K562 (cell line): ENCODE measurements at regions not wholly inside any gene's neighbourhood (a gene's known extent, or its start where the extent isn't known, plus 50 kb on each side); places are given as distances from the start of the nearest gene placed in this dataset.

ENCODE experiments used
- MCM7 ChIP-seq, 2 experiments: fragments of 450-650 bp; IDR thresholded peaks; 2 replicates each; pipeline ENCODE4 v1.6.1; 2016 to 2018
- NUFIP1 ChIP-seq: fragments of 450-650 bp; IDR thresholded peaks from 2 replicates; pipeline ENCODE4 v1.6.1; 2018; ENCODE audit not compliant: partially characterized antibody
- PTTG1 ChIP-seq: fragments of 450-650 bp; IDR thresholded peaks from 2 replicates; pipeline ENCODE4 v1.6.1; 2016; ENCODE audit warnings: low read depth, mild to moderate bottlenecking, missing genetic modification characterization, missing compliant biosample characterization
- PYGO2 ChIP-seq: fragments of 450-650 bp; IDR thresholded peaks from 2 replicates; pipeline ENCODE4 v1.6.1; 2016; ENCODE audit warnings: mild to moderate bottlenecking, missing genetic modification characterization, moderate library complexity, missing compliant biosample characterization
- SMC3 ChIP-seq: conservative IDR thresholded peaks from 2 replicates; pipeline ENCODE4 v1.6.1; 2011; ENCODE audit warnings: low read depth, low read length, improper control_type of control experiment; ENCODE audit not compliant: insufficient read depth
- XRCC5 ChIP-seq: fragments of 200-400 bp; formaldehyde crosslinking; IDR thresholded peaks from 2 replicates; pipeline ENCODE4 v1.6.1; 2017; ENCODE audit warnings: low read depth, mild to moderate bottlenecking, low read length
- YBX1 ChIP-seq: fragments of 450-650 bp; IDR thresholded peaks from 2 replicates; pipeline ENCODE4 v1.7.1; 2016; ENCODE audit warnings: mild to moderate bottlenecking
- ZNF431 ChIP-seq: sonication (generic); formaldehyde crosslinking; IDR thresholded peaks from 2 replicates; pipeline ENCODE4 v1.8.0; 2022; ENCODE audit warnings: mild to moderate bottlenecking, missing genetic modification reagents
- TF ChIP-seq, protein P1 (sequence below), 2 experiments: fragments of 450-650 bp; formaldehyde crosslinking in 1 of 2; IDR thresholded peaks; 2 replicates each; pipeline versions ENCODE4 v1.4.0 to v1.6.1; 2014 to 2020; ENCODE audit warnings: mild to moderate bottlenecking in 2 of 2, borderline replicate concordance in 1 of 2, low read depth in 1 of 2
- TF ChIP-seq, protein P2 (sequence below): fragments of 200-800 bp; sonication (Bioruptor generic); IDR thresholded peaks from 2 replicates; pipeline ENCODE4 v1.6.1; 2017; ENCODE audit warnings: missing genetic modification characterization, missing compliant biosample characterization
- TF ChIP-seq, protein P3 (sequence below), 2 experiments: IDR thresholded peaks; 2 replicates each; pipeline ENCODE4 v1.6.1; 2012; ENCODE audit warnings: improper control_type of control experiment in 2 of 2, low read depth in 2 of 2, low read length in 2 of 2, borderline replicate concordance in 1 of 2
- TF ChIP-seq, protein P4 (sequence below), 3 experiments: IDR thresholded peaks in 2 of 3; conservative IDR thresholded peaks in 1 of 3; 2 replicates each; pipeline ENCODE4 v1.5.1; 2011 to 2012; ENCODE audit warnings: low read length in 3 of 3, mild to moderate bottlenecking in 3 of 3, control low read depth in 2 of 3, improper control_type of control experiment in 1 of 3, inconsistent platforms in 1 of 3, low read depth in 1 of 3, mixed read lengths in 1 of 3, moderate library complexity in 1 of 3; ENCODE audit not compliant: insufficient read depth in 2 of 3

DNA sequence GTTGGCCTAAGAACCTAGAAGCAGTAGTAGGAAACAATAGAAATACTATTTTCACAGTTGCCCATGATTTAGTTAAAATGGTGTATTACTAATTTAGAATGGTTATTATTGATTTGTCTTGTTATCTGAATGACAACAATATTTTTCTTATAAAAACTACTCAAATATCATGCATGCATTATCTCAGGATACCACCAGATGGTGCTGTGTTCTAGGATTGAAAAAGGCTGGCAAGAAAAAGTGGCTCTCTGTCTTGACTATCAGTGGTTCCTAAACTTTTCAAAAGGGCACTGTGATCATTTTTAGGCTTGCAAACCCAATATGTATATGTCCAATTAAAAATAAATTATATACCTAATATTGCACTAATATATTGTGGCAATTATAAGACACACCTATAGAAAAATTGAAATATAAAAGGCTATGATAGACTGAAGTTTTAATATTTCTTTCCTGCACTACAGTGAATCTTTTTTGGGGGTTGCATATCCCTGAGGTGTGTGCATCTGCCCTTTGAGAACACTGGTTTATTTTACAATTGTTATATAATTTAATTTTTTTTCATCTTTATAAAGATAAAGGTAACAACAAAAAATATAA lies 131.7 kb upstream of the MLIP start (continued):
- TF ChIP-seq, protein P1, sequence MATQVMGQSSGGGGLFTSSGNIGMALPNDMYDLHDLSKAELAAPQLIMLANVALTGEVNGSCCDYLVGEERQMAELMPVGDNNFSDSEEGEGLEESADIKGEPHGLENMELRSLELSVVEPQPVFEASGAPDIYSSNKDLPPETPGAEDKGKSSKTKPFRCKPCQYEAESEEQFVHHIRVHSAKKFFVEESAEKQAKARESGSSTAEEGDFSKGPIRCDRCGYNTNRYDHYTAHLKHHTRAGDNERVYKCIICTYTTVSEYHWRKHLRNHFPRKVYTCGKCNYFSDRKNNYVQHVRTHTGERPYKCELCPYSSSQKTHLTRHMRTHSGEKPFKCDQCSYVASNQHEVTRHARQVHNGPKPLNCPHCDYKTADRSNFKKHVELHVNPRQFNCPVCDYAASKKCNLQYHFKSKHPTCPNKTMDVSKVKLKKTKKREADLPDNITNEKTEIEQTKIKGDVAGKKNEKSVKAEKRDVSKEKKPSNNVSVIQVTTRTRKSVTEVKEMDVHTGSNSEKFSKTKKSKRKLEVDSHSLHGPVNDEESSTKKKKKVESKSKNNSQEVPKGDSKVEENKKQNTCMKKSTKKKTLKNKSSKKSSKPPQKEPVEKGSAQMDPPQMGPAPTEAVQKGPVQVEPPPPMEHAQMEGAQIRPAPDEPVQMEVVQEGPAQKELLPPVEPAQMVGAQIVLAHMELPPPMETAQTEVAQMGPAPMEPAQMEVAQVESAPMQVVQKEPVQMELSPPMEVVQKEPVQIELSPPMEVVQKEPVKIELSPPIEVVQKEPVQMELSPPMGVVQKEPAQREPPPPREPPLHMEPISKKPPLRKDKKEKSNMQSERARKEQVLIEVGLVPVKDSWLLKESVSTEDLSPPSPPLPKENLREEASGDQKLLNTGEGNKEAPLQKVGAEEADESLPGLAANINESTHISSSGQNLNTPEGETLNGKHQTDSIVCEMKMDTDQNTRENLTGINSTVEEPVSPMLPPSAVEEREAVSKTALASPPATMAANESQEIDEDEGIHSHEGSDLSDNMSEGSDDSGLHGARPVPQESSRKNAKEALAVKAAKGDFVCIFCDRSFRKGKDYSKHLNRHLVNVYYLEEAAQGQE (IDR thresholded peaks at IDR 0.05; ENCODE audit: borderline replicate concordance) = peak; percentile 32; the same call in 1 of the 2 replicates
- TF ChIP-seq, protein P1 (CRISPR knock-in tag; IDR thresholded peaks at IDR 0.05; ENCODE audit: low read depth) = no peak
- TF ChIP-seq NUFIP1 (no peak), YBX1 (no peak), PTTG1 (tag) (no peak), ZNF431 (CRISPR knock-in tag) (no peak), SMC3 (0 out of 2 replicates have a peak, but pooled peaks have one; percentile 27), XRCC5 (no peak), MCM7 (IDR thresholded peaks at IDR 0.05) (no peak), PYGO2 (tag) (no peak)
- TF ChIP-seq, protein P2, sequence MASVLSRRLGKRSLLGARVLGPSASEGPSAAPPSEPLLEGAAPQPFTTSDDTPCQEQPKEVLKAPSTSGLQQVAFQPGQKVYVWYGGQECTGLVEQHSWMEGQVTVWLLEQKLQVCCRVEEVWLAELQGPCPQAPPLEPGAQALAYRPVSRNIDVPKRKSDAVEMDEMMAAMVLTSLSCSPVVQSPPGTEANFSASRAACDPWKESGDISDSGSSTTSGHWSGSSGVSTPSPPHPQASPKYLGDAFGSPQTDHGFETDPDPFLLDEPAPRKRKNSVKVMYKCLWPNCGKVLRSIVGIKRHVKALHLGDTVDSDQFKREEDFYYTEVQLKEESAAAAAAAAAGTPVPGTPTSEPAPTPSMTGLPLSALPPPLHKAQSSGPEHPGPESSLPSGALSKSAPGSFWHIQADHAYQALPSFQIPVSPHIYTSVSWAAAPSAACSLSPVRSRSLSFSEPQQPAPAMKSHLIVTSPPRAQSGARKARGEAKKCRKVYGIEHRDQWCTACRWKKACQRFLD (CRISPR knock-in tag) = no peak
- TF ChIP-seq, protein P3, sequence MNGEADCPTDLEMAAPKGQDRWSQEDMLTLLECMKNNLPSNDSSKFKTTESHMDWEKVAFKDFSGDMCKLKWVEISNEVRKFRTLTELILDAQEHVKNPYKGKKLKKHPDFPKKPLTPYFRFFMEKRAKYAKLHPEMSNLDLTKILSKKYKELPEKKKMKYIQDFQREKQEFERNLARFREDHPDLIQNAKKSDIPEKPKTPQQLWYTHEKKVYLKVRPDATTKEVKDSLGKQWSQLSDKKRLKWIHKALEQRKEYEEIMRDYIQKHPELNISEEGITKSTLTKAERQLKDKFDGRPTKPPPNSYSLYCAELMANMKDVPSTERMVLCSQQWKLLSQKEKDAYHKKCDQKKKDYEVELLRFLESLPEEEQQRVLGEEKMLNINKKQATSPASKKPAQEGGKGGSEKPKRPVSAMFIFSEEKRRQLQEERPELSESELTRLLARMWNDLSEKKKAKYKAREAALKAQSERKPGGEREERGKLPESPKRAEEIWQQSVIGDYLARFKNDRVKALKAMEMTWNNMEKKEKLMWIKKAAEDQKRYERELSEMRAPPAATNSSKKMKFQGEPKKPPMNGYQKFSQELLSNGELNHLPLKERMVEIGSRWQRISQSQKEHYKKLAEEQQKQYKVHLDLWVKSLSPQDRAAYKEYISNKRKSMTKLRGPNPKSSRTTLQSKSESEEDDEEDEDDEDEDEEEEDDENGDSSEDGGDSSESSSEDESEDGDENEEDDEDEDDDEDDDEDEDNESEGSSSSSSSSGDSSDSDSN (IDR thresholded peaks at IDR 0.05; ENCODE audit: borderline replicate concordance in 1 of 2, low read depth in 2 of 2, low read length in 2 of 2) = no peak
- TF ChIP-seq, protein P4, sequence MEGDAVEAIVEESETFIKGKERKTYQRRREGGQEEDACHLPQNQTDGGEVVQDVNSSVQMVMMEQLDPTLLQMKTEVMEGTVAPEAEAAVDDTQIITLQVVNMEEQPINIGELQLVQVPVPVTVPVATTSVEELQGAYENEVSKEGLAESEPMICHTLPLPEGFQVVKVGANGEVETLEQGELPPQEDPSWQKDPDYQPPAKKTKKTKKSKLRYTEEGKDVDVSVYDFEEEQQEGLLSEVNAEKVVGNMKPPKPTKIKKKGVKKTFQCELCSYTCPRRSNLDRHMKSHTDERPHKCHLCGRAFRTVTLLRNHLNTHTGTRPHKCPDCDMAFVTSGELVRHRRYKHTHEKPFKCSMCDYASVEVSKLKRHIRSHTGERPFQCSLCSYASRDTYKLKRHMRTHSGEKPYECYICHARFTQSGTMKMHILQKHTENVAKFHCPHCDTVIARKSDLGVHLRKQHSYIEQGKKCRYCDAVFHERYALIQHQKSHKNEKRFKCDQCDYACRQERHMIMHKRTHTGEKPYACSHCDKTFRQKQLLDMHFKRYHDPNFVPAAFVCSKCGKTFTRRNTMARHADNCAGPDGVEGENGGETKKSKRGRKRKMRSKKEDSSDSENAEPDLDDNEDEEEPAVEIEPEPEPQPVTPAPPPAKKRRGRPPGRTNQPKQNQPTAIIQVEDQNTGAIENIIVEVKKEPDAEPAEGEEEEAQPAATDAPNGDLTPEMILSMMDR (IDR thresholded peaks at IDR 0.05 in 2 of 3, conservative IDR thresholded peaks at IDR 0.05 in 1 of 3; ENCODE audit: insufficient read depth in 2 of 3, low read depth in 1 of 3, low read length in 3 of 3) = peak; percentile 29 to 73 (median 60); a peak in 5 of 6 replicates
